SK-N-SH treated with all-trans-retinoic acid at 6 μM for 48 hours (cell line): ENCODE measurements at regions not wholly inside any gene's neighbourhood (a gene's known extent, or its start where the extent isn't known, plus 50 kb on each side); places are given as distances from the start of the nearest gene placed in this dataset.

Source experiments
- ATAC-seq: fragments of 200-7000 bp; cut with Tn5 transposase; 3 replicates; pipeline ENCODE4 v1.9.1; 2020; ENCODE audit warnings: mild to moderate bottlenecking, moderate library complexity
- BACH2 ChIP-seq: fragments of 250-450 bp; sonication (Bioruptor Pico); IDR thresholded peaks from 2 replicates; pipeline ENCODE4 v1.9.0; 2021; ENCODE audit warnings: mild to moderate bottlenecking, borderline replicate concordance
- CSDC2 ChIP-seq: fragments of 250-450 bp; sonication (Bioruptor Pico); IDR thresholded peaks from 2 replicates; pipeline ENCODE4 v1.5.0; 2020; ENCODE audit warnings: mild to moderate bottlenecking, moderate library complexity
- ESRRG ChIP-seq: fragments of 250-450 bp; sonication (Bioruptor Pico); IDR thresholded peaks from 2 replicates; pipeline ENCODE4 v1.6.1; 2021; ENCODE audit warnings: mild to moderate bottlenecking
- GLIS3 ChIP-seq: fragments of 250-450 bp; sonication (Bioruptor Pico); IDR thresholded peaks from 2 replicates; pipeline ENCODE4 v1.5.0; 2020; ENCODE audit warnings: mild to moderate bottlenecking, moderate library complexity
- OSR1 ChIP-seq: fragments of 250-450 bp; sonication (Bioruptor Pico); IDR thresholded peaks from 2 replicates; pipeline ENCODE4 v1.8.0; 2022; ENCODE audit warnings: moderate library complexity, mild to moderate bottlenecking, inconsistent platforms
- SNAI2 ChIP-seq: fragments of 250-450 bp; sonication (Bioruptor Pico); IDR thresholded peaks from 2 replicates; pipeline ENCODE4 v1.5.0; 2020; ENCODE audit warnings: mild to moderate bottlenecking, moderate library complexity
- TCF4 ChIP-seq: fragments of 250-450 bp; sonication (Bioruptor Pico); IDR thresholded peaks from 2 replicates; pipeline ENCODE4 v1.8.0; 2021; ENCODE audit warnings: mild to moderate bottlenecking, moderate library complexity, borderline replicate concordance
- TOX ChIP-seq: fragments of 250-450 bp; sonication (Bioruptor Pico); IDR thresholded peaks from 2 replicates; pipeline ENCODE4 v1.8.0; 2021; ENCODE audit warnings: mild to moderate bottlenecking, moderate library complexity, borderline replicate concordance
- ZC3H10 ChIP-seq: fragments of 250-450 bp; sonication (Bioruptor Pico); IDR thresholded peaks from 2 replicates; pipeline ENCODE4 v1.5.1; 2021; ENCODE audit warnings: mild to moderate bottlenecking, moderate library complexity
- ZFP3 ChIP-seq: fragments of 250-450 bp; sonication (Bioruptor Pico); IDR thresholded peaks from 2 replicates; pipeline ENCODE4 v1.5.0; 2020; ENCODE audit warnings: mild to moderate bottlenecking, moderate library complexity
- ZFP30 ChIP-seq: fragments of 450-650 bp; formaldehyde crosslinking; IDR thresholded peaks from 2 replicates; pipeline ENCODE4 v1.5.0; 2022; ENCODE audit warnings: mild to moderate bottlenecking, moderate library complexity
- ZNF565 ChIP-seq: fragments of 450-650 bp; formaldehyde crosslinking; conservative IDR thresholded peaks from 2 replicates; pipeline ENCODE4 v1.5.0; 2020; ENCODE audit warnings: low read depth, mild to moderate bottlenecking, moderate library complexity
- ZNF70 ChIP-seq: fragments of 450-650 bp; formaldehyde crosslinking; IDR thresholded peaks from 2 replicates; pipeline ENCODE4 v1.5.0; 2020; ENCODE audit warnings: mild to moderate bottlenecking, moderate library complexity
- TF ChIP-seq, protein P1 (sequence below): fragments of 250-450 bp; sonication (Bioruptor Pico); IDR thresholded peaks from 2 replicates; pipeline ENCODE4 v1.8.0; 2021; ENCODE audit warnings: low read depth, mild to moderate bottlenecking, moderate library complexity, borderline replicate concordance
- TF ChIP-seq, protein P2 (sequence below): fragments of 250-450 bp; sonication (Bioruptor Pico); IDR thresholded peaks from 2 replicates; pipeline ENCODE4 v1.5.0; 2020; ENCODE audit warnings: mild to moderate bottlenecking, moderate library complexity
- TF ChIP-seq, protein P3 (sequence below): fragments of 250-450 bp; sonication (Bioruptor Pico); IDR thresholded peaks from 2 replicates; pipeline ENCODE4 v1.5.1; 2021; ENCODE audit warnings: mild to moderate bottlenecking, moderate library complexity
- TF ChIP-seq, protein P4 (sequence below): fragments of 250-450 bp; sonication (Bioruptor Pico); IDR thresholded peaks from 2 replicates; pipeline ENCODE4 v1.8.0; 2020; ENCODE audit warnings: mild to moderate bottlenecking, moderate library complexity, borderline replicate concordance

DNA sequence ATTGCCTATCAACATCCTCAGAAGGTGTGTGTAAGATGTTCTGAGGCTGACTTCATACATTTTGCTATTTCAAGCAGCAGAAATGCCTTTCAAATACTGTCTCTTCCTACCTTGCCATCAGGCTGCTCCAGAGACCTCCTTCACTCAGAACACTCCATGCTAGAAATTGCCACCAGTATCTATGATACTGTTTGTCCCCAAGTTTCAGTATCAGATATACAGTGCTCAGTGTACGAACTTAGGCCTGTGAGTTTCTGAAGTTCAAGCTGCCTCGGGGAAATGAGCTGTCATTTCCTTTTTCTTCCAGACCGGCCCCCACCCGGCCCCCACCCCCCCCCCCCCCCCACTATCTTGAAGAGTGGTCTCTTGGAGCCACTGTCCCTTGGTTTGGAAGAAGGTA, 373.4 kb upstream of the CHRM2 start:
- ATAC-seq, result no peak
- TF ChIP-seq ZFP30 (CRISPR knock-in tag) (no peak), ESRRG (CRISPR knock-in tag) (no peak), ZC3H10 (CRISPR knock-in tag) (no peak), ZNF565 (CRISPR knock-in tag) (no peak), TCF4 (CRISPR knock-in tag) (no peak), ZNF70 (no peak), SNAI2 (CRISPR knock-in tag) (no peak), ZFP3 (no peak), TOX (CRISPR knock-in tag) (no peak)
- TF ChIP-seq, protein P1, sequence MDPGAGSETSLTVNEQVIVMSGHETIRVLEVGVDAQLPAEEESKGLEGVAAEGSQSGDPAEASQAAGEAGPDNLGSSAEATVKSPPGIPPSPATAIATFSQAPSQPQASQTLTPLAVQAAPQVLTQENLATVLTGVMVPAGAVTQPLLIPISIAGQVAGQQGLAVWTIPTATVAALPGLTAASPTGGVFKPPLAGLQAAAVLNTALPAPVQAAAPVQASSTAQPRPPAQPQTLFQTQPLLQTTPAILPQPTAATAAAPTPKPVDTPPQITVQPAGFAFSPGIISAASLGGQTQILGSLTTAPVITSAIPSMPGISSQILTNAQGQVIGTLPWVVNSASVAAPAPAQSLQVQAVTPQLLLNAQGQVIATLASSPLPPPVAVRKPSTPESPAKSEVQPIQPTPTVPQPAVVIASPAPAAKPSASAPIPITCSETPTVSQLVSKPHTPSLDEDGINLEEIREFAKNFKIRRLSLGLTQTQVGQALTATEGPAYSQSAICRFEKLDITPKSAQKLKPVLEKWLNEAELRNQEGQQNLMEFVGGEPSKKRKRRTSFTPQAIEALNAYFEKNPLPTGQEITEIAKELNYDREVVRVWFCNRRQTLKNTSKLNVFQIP (CRISPR knock-in tag), result no peak

DNA sequence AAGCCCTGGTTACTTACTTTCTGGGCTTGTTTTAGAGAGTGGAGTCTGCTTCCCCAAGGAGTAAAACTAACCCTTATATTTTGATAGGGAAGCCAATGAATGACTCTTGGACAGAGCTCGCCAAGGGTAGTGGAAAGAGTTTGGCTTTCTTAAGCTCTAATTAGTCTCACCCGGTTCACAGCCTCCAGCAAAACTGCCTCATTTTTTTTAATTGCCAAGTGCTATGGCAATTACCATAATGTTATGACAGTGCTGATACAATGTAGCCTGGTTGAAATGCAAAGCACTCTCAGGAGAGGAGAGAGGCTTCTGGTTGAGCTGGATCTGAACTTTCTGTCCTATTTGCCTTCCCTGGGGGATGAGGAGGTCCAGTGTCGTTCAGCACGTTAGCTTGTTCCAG, 376.1 kb upstream of the CHRM2 start:
- ATAC-seq, result no peak
- TF ChIP-seq, protein P2, sequence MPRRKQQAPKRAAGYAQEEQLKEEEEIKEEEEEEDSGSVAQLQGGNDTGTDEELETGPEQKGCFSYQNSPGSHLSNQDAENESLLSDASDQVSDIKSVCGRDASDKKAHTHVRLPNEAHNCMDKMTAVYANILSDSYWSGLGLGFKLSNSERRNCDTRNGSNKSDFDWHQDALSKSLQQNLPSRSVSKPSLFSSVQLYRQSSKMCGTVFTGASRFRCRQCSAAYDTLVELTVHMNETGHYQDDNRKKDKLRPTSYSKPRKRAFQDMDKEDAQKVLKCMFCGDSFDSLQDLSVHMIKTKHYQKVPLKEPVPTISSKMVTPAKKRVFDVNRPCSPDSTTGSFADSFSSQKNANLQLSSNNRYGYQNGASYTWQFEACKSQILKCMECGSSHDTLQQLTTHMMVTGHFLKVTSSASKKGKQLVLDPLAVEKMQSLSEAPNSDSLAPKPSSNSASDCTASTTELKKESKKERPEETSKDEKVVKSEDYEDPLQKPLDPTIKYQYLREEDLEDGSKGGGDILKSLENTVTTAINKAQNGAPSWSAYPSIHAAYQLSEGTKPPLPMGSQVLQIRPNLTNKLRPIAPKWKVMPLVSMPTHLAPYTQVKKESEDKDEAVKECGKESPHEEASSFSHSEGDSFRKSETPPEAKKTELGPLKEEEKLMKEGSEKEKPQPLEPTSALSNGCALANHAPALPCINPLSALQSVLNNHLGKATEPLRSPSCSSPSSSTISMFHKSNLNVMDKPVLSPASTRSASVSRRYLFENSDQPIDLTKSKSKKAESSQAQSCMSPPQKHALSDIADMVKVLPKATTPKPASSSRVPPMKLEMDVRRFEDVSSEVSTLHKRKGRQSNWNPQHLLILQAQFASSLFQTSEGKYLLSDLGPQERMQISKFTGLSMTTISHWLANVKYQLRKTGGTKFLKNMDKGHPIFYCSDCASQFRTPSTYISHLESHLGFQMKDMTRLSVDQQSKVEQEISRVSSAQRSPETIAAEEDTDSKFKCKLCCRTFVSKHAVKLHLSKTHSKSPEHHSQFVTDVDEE (CRISPR knock-in tag), result no peak
- TF ChIP-seq OSR1 (CRISPR knock-in tag) (no peak), CSDC2 (no peak)

DNA sequence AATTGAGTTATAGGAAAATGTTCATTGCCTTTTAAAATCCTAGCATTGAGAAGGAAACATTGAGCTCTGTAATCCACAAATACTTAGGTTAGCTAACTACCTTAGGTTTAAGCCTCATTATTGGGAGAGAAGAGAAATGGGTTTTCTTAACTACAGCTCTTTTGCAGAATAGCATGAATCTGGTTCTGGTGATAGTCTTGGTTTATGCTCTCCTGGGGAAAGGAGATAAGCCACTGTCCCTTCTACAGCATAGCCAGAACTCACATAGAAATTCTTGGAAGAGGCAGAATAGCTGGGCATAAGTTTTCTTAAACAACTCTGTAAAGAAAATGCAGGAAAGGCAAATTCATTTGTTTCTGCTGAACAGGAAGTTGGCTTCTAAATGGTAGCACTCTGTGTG, 378.6 kb upstream of the CHRM2 start:
- no peak for ATAC-seq
- no peak for TF ChIP-seq GLIS3 (CRISPR knock-in tag)
- TF ChIP-seq, protein P2 (CRISPR knock-in tag), result no peak
- no peak for TF ChIP-seq ZNF70
- TF ChIP-seq TOX (CRISPR knock-in tag), result no peak
- TF ChIP-seq, protein P3, sequence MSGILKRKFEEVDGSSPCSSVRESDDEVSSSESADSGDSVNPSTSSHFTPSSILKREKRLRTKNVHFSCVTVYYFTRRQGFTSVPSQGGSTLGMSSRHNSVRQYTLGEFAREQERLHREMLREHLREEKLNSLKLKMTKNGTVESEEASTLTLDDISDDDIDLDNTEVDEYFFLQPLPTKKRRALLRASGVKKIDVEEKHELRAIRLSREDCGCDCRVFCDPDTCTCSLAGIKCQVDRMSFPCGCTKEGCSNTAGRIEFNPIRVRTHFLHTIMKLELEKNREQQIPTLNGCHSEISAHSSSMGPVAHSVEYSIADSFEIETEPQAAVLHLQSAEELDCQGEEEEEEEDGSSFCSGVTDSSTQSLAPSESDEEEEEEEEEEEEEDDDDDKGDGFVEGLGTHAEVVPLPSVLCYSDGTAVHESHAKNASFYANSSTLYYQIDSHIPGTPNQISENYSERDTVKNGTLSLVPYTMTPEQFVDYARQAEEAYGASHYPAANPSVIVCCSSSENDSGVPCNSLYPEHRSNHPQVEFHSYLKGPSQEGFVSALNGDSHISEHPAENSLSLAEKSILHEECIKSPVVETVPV (CRISPR knock-in tag), result no peak
- TF ChIP-seq, protein P4, sequence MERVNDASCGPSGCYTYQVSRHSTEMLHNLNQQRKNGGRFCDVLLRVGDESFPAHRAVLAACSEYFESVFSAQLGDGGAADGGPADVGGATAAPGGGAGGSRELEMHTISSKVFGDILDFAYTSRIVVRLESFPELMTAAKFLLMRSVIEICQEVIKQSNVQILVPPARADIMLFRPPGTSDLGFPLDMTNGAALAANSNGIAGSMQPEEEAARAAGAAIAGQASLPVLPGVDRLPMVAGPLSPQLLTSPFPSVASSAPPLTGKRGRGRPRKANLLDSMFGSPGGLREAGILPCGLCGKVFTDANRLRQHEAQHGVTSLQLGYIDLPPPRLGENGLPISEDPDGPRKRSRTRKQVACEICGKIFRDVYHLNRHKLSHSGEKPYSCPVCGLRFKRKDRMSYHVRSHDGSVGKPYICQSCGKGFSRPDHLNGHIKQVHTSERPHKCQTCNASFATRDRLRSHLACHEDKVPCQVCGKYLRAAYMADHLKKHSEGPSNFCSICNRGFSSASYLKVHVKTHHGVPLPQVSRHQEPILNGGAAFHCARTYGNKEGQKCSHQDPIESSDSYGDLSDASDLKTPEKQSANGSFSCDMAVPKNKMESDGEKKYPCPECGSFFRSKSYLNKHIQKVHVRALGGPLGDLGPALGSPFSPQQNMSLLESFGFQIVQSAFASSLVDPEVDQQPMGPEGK (CRISPR knock-in tag), result no peak
- no peak for TF ChIP-seq ZFP30 (CRISPR knock-in tag)
- TF ChIP-seq, protein P1 (CRISPR knock-in tag), result no peak
- TF ChIP-seq OSR1 (CRISPR knock-in tag), result no peak
- no peak for TF ChIP-seq ESRRG (CRISPR knock-in tag)
- no peak for TF ChIP-seq BACH2 (CRISPR knock-in tag)
